Left hindlimb (tissue), 1 donor: ENCODE measurements at regions not wholly inside any gene's neighbourhood (a gene's known extent, or its start where the extent isn't known, plus 50 kb on each side); places are given as distances from the start of the nearest gene placed in this dataset.

Source experiments
- DNase-seq: peaks from one replicate; pipeline ENCODE4 v3.0.0-alpha.2; 2018

- no peak for DNase-seq
These were observed 161.3 kb downstream of the DRD1 start for GRCh38 chr5:175282611-175283225.

- DNase-seq, result no peak
These were observed 162.3 kb downstream of the DRD1 start for GRCh38 chr5:175281714-175282113.

GRCh38 chr5:175281257-175281656 lies 162.7 kb downstream of the DRD1 start:
- no peak for DNase-seq

GRCh38 chr5:175279506-175279905 lies 164.5 kb downstream of the DRD1 start:
- no peak for DNase-seq

GRCh38 chr5:175275748-175276147 lies 168.2 kb downstream of the DRD1 start:
- DNase-seq, result no peak

- no peak for DNase-seq
These were observed 168.9 kb downstream of the DRD1 start for GRCh38 chr5:175275097-175275496.

- DNase-seq, result no peak
These were observed 169.8 kb downstream of the DRD1 start for GRCh38 chr5:175274171-175274570.

GRCh38 chr5:175264406-175264805 lies 179.6 kb downstream of the DRD1 start:
- no peak for DNase-seq

GRCh38 chr5:175263776-175264175 lies 180.2 kb downstream of the DRD1 start:
- DNase-seq, result no peak

- no peak for DNase-seq
These were observed 182.5 kb downstream of the DRD1 start for GRCh38 chr5:175261526-175261925.

GRCh38 chr5:175261037-175261436 lies 182.9 kb downstream of the DRD1 start:
- DNase-seq, result no peak

- no peak for DNase-seq
These were observed 186.2 kb downstream of the DRD1 start for GRCh38 chr5:175257847-175258194.

- no peak for DNase-seq
These were observed 186.7 kb downstream of the DRD1 start for GRCh38 chr5:175257128-175257846.

- no peak for DNase-seq
These were observed 189.8 kb downstream of the DRD1 start for GRCh38 chr5:175254155-175254554.

- no peak for DNase-seq
These were observed 190.4 kb downstream of the DRD1 start for GRCh38 chr5:175253597-175253996.

GRCh38 chr5:175252234-175252805 lies 191.7 kb downstream of the DRD1 start:
- no peak for DNase-seq

GRCh38 chr5:175250426-175250825 lies 193.6 kb downstream of the DRD1 start:
- no peak for DNase-seq

- DNase-seq, result no peak
These were observed 195.5 kb downstream of the DRD1 start for GRCh38 chr5:175248416-175248905.

GRCh38 chr5:175246889-175247520 lies 197.0 kb downstream of the DRD1 start:
- no peak for DNase-seq

- DNase-seq, result peak; percentile 40
These were observed 197.6 kb downstream of the DRD1 start for GRCh38 chr5:175246242-175246888.

- DNase-seq, result no peak
These were observed 200.5 kb downstream of the DRD1 start for GRCh38 chr5:175243441-175243840.

GRCh38 chr5:175242207-175242606 lies 201.8 kb downstream of the DRD1 start:
- no peak for DNase-seq

- DNase-seq, result no peak
These were observed 205.7 kb downstream of the DRD1 start for GRCh38 chr5:175238326-175238725.
